EL (cell line): ENCODE measurements at regions not wholly inside any gene's neighbourhood (a gene's known extent, or its start where the extent isn't known, plus 50 kb on each side); places are given as distances from the start of the nearest gene placed in this dataset.

Experiments used
- DNase-seq: peaks from one replicate; pipeline ENCODE4 v3.0.0-alpha.2; 2016

- no peak for DNase-seq
Measured at GRCh38 chr7:73966062-73966940, 61.7 kb upstream of the ELN start.

- no peak for DNase-seq
Measured at GRCh38 chr7:73966941-73967831, 60.8 kb upstream of the ELN start.

- DNase-seq = no peak
Measured at GRCh38 chr7:73967832-73968290, 60.1 kb upstream of the ELN start.

GRCh38 chr7:73968487-73968886, 59.5 kb upstream of the ELN start:
- DNase-seq = no peak

- no peak for DNase-seq
Measured at GRCh38 chr7:73969991-73970390, 58.0 kb upstream of the ELN start.

- DNase-seq = no peak
Measured at GRCh38 chr7:73970801-73971229, 57.2 kb upstream of the ELN start.

- no peak for DNase-seq
Measured at GRCh38 chr7:73971322-73971703, 56.7 kb upstream of the ELN start.

GRCh38 chr7:73971704-73972341, 56.1 kb upstream of the ELN start:
- DNase-seq = no peak

- no peak for DNase-seq
Measured at GRCh38 chr7:73972614-73973013, 55.4 kb upstream of the ELN start.

- no peak for DNase-seq
Measured at GRCh38 chr7:73973091-73973490, 54.9 kb upstream of the ELN start.

GRCh38 chr7:73974101-73974947, 53.6 kb upstream of the ELN start:
- DNase-seq = no peak

- no peak for DNase-seq
Measured at GRCh38 chr7:73974948-73975926, 52.7 kb upstream of the ELN start.

- no peak for DNase-seq
Measured at GRCh38 chr7:73976761-73977618, 51.0 kb upstream of the ELN start.

GRCh38 chr7:73977619-73978618, 50.1 kb upstream of the ELN start:
- DNase-seq = no peak
